H1 (cell line): ENCODE measurements at regions not wholly inside any gene's neighbourhood (a gene's known extent, or its start where the extent isn't known, plus 50 kb on each side); places are given as distances from the start of the nearest gene placed in this dataset.

Experiments
- CTCF ChIA-PET: fragments of 300-600 bp; sonication (Branson Sonifier 250); formaldehyde crosslinking; loops from one replicate; lab custom pipeline; 2021; ENCODE audit not compliant: partially characterized antibody; lab: Charles Lee
- POLR2A ChIA-PET: fragments of 300-600 bp; sonication (Branson Sonifier 250); formaldehyde crosslinking; loops from one replicate; lab custom pipeline; 2021; ENCODE audit warnings: inconsistent platforms; ENCODE audit not compliant: partially characterized antibody; lab: Charles Lee
- DNase-seq, 2 experiments: peaks; one replicate each; pipeline versions ENCODE4 v3.0.0 to v3.0.0-alpha.2; 2010 to 2022; ENCODE audit warnings: low spot score in 2 of 2, low read depth in 1 of 2, mixed read lengths in 1 of 2
- FAIRE-seq: peaks from 2 replicates; lab custom pipeline; 2011; peaks lifted over from hg19 to GRCh38; lab: Jason Lieb, UNC
- H2AFZ ChIP-seq: 2 replicates; pipeline ENCODE4 v1.8.1; 2012; ENCODE audit warnings: low read length, inconsistent platforms
- H2AK5ac ChIP-seq: 2 replicates; pipeline ENCODE4 v1.6.1; 2013; ENCODE audit warnings: low read depth, low read length
- H2BK120ac ChIP-seq: replicated peaks from 2 replicates; pipeline ENCODE3; 2013; ENCODE audit warnings: low read depth, low read length, inconsistent platforms
- H2BK12ac ChIP-seq: 2 replicates; pipeline ENCODE4 v1.6.1; 2013; ENCODE audit warnings: low read depth, low read length
- H2BK15ac ChIP-seq: 2 replicates; pipeline ENCODE4 v1.6.1; 2013; ENCODE audit warnings: low read length
- H2BK20ac ChIP-seq: 2 replicates; pipeline ENCODE4 v1.6.1; 2013; ENCODE audit warnings: low read length
- H2BK5ac ChIP-seq: 2 replicates; pipeline ENCODE4 v1.6.1; 2013; ENCODE audit warnings: low read depth, low read length
- H3K14ac ChIP-seq: 2 replicates; pipeline ENCODE4 v1.6.1; 2013; ENCODE audit warnings: inconsistent platforms; ENCODE audit not compliant: insufficient read length
- H3K18ac ChIP-seq: 2 replicates; pipeline ENCODE4 v1.6.1; 2013; ENCODE audit warnings: low read length; ENCODE audit errors: extremely low read depth
- H3K23ac ChIP-seq: 2 replicates; pipeline ENCODE4 v1.6.1; 2013; ENCODE audit warnings: inconsistent platforms; ENCODE audit not compliant: insufficient read length
- H3K23me2 ChIP-seq: 2 replicates; pipeline ENCODE4 v1.6.1; 2013; ENCODE audit warnings: low read depth, low read length
- H3K27ac ChIP-seq: 2 replicates; pipeline ENCODE4 v1.6.1; 2011; ENCODE audit warnings: low read depth, low read length, inconsistent platforms
- H3K27me3 ChIP-seq, 4 experiments: replicated peaks in 1 of 4; 1 replicate in 1 of 4; 2 replicates in 3 of 4; pipeline versions ENCODE4 v1.6.1 to v1.8.1; 2011 to 2013; ENCODE audit warnings: low read length in 3 of 4, mild to moderate bottlenecking in 3 of 4, inconsistent platforms in 2 of 4, mixed read lengths in 2 of 4, moderate library complexity in 1 of 4; ENCODE audit not compliant: control insufficient read depth in 3 of 4, insufficient read depth in 3 of 4; ENCODE audit errors: extremely low read depth in 1 of 4
- H3K36me3 ChIP-seq, 4 experiments: 2 replicates each; pipeline versions ENCODE4 v1.6.1 to v1.8.1; 2011 to 2013; ENCODE audit warnings: mild to moderate bottlenecking in 4 of 4, low read length in 3 of 4, moderate library complexity in 2 of 4, control low read depth in 1 of 4, inconsistent platforms in 1 of 4; ENCODE audit not compliant: insufficient read depth in 4 of 4, control insufficient read depth in 2 of 4
- H3K4ac ChIP-seq: replicated peaks from 2 replicates; pipeline ENCODE3; 2013; ENCODE audit warnings: low read length, low read depth, mixed read lengths, inconsistent platforms; ENCODE audit not compliant: insufficient read length
- H3K4me1 ChIP-seq, 4 experiments: replicated peaks in 1 of 4; 1 replicate in 1 of 4; 2 replicates in 3 of 4; pipeline versions ENCODE4 v1.6.1 to v1.8.1; 2011 to 2013; ENCODE audit warnings: low read length in 3 of 4, inconsistent platforms in 2 of 4, mixed read lengths in 1 of 4; ENCODE audit not compliant: insufficient read depth in 4 of 4, control insufficient read depth in 3 of 4
- H3K4me2 ChIP-seq, 2 experiments: 2 replicates each; pipeline versions ENCODE4 v1.6.1 to v1.8.1; 2011 to 2013; ENCODE audit warnings: low read depth in 2 of 2, low read length in 2 of 2, control low read depth in 1 of 2, inconsistent platforms in 1 of 2, mild to moderate bottlenecking in 1 of 2; ENCODE audit not compliant: insufficient read depth in 1 of 2
- H3K4me3 ChIP-seq, 4 experiments: fragments of 200-600, 300-600 bp in 1 of 4; sonication (generic), shearing (Covaris generic), sonication (Bioruptor Twin) in 1 of 4; 2 replicates each; pipeline versions ENCODE4 v1.5.1 to v1.8.1; 2011 to 2016; ENCODE audit warnings: low read length in 4 of 4, low read depth in 3 of 4, control low read depth in 2 of 4, inconsistent platforms in 2 of 4, mild to moderate bottlenecking in 2 of 4, mixed read lengths in 1 of 4, moderate library complexity in 1 of 4; ENCODE audit not compliant: insufficient read depth in 2 of 4; ENCODE audit errors: extremely low read depth in 1 of 4
- H3K56ac ChIP-seq: replicated peaks from 2 replicates; pipeline ENCODE3; 2013; ENCODE audit warnings: low read depth, mild to moderate bottlenecking, mixed read lengths, low read length, inconsistent platforms; ENCODE audit not compliant: insufficient read length
- H3K79me1 ChIP-seq: 2 replicates; pipeline ENCODE4 v1.6.1; 2013; ENCODE audit warnings: low read depth, low read length, control low read depth
- H3K79me2 ChIP-seq, 2 experiments: 2 replicates each; pipeline versions ENCODE4 v1.6.1 to v1.8.1; 2012 to 2013; ENCODE audit warnings: low read length in 2 of 2, mild to moderate bottlenecking in 2 of 2, inconsistent platforms in 1 of 2; ENCODE audit not compliant: insufficient read depth in 2 of 2, control insufficient read depth in 1 of 2
- H3K9ac ChIP-seq, 4 experiments: replicated peaks in 1 of 4; 1 replicate in 1 of 4; 2 replicates in 3 of 4; pipeline versions ENCODE4 v1.6.1 to v1.8.1; 2011 to 2013; ENCODE audit warnings: low read depth in 3 of 4, low read length in 3 of 4, control low read depth in 2 of 4, mild to moderate bottlenecking in 2 of 4, moderate library complexity in 2 of 4, inconsistent platforms in 1 of 4; ENCODE audit errors: extremely low read depth in 1 of 4
- H3K9me3 ChIP-seq, 2 experiments: 2 replicates each; pipeline versions ENCODE4 v1.6.1 to v1.8.1; 2012 to 2013; ENCODE audit warnings: mild to moderate bottlenecking in 2 of 2, moderate library complexity in 2 of 2, control low read depth in 1 of 2, inconsistent platforms in 1 of 2, low read depth in 1 of 2, low read length in 1 of 2, mixed read lengths in 1 of 2; ENCODE audit not compliant: insufficient read depth in 2 of 2
- H4K20me1 ChIP-seq, 2 experiments: replicated peaks in 1 of 2; 2 replicates each; pipeline versions ENCODE3 to v1.8.1; 2011 to 2013; ENCODE audit warnings: inconsistent platforms in 2 of 2, low read length in 2 of 2, mild to moderate bottlenecking in 1 of 2; ENCODE audit not compliant: insufficient read depth in 2 of 2, control insufficient read depth in 1 of 2
- H4K5ac ChIP-seq: 2 replicates; pipeline ENCODE4 v1.6.1; 2013; ENCODE audit warnings: low read length, low read depth, mixed read lengths, inconsistent platforms; ENCODE audit not compliant: insufficient read length
- H4K8ac ChIP-seq: 2 replicates; pipeline ENCODE4 v1.8.0; 2013; ENCODE audit warnings: mild to moderate bottlenecking, moderate library complexity, low read length, inconsistent platforms; ENCODE audit not compliant: insufficient read depth; ENCODE audit errors: extremely low read depth
- H4K91ac ChIP-seq: replicated peaks from 2 replicates; pipeline ENCODE3; 2013; ENCODE audit warnings: low read length, mixed read lengths, inconsistent platforms; ENCODE audit not compliant: insufficient read length
- ATF2 ChIP-seq: IDR thresholded peaks from 2 replicates; pipeline ENCODE4 v1.6.1; 2012; ENCODE audit warnings: low read length, inconsistent platforms
- CBX8 ChIP-seq: fragments of 300-800, 300-1000 bp; sonication (generic); IDR thresholded peaks from 2 replicates; pipeline ENCODE4 v1.7.1; 2016; ENCODE audit warnings: low read depth, low read length, borderline replicate concordance
- CHD2 ChIP-seq: IDR thresholded peaks from 2 replicates; pipeline ENCODE4 v1.6.1; 2012; ENCODE audit warnings: low read length, improper control_type of control experiment
- CREB1 ChIP-seq: IDR thresholded peaks from 2 replicates; pipeline ENCODE4 v1.6.1; 2012; ENCODE audit warnings: inconsistent platforms
- CTBP2 ChIP-seq: IDR thresholded peaks from 2 replicates; pipeline ENCODE4 v1.7.0; 2011; ENCODE audit warnings: borderline replicate concordance, mild to moderate bottlenecking, moderate library complexity, mixed read lengths, low read length; ENCODE audit not compliant: insufficient read depth, insufficient read length
- GTF2F1 ChIP-seq: IDR thresholded peaks from 2 replicates; pipeline ENCODE4 v1.6.1; 2012; ENCODE audit warnings: low read depth, low read length, improper control_type of control experiment, borderline replicate concordance
- HDAC6 ChIP-seq: IDR thresholded peaks from one replicate; pipeline ENCODE4 v1.7.1; 2012; ENCODE audit warnings: low read depth, mild to moderate bottlenecking, inconsistent platforms, low read length, moderate library complexity
- KDM1A ChIP-seq: fragments of 200-600, 300-600 bp; sonication (generic); IDR thresholded peaks from 2 replicates; pipeline ENCODE4 v1.7.1; 2016; ENCODE audit warnings: mild to moderate bottlenecking, low read length, borderline replicate concordance
- MAFK ChIP-seq: IDR thresholded peaks from 2 replicates; pipeline ENCODE4 v1.6.1; 2012; ENCODE audit warnings: low read depth, mild to moderate bottlenecking, improper control_type of control experiment, low read length
- POU5F1 ChIP-seq: IDR thresholded peaks from 2 replicates; pipeline ENCODE4 v1.6.1; 2011; ENCODE audit warnings: low read depth, mild to moderate bottlenecking, low read length, moderate library complexity
- SAP30 ChIP-seq: fragments of 300-600 bp; sonication (generic); IDR thresholded peaks from 2 replicates; pipeline ENCODE4 v1.7.1; 2012; ENCODE audit warnings: low read length, moderate library complexity, mild to moderate bottlenecking, inconsistent platforms; ENCODE audit not compliant: insufficient read depth, insufficient replicate concordance
- ZNF274 ChIP-seq: IDR thresholded peaks from 2 replicates; pipeline ENCODE4 v1.7.0; 2012; ENCODE audit warnings: low read length, borderline replicate concordance; ENCODE audit errors: extremely low read depth
- WGBS, 2 experiments: shearing (Covaris generic) in 1 of 2; methylation state at CpG; one replicate each; pipeline versions ENCODE4 v1.1.6 to v1.1.7; 2013 to 2015; ENCODE audit warnings: low lambda C conversion rate in 2 of 2, mixed read lengths in 2 of 2, inconsistent platforms in 1 of 2, low coverage in 1 of 2, missing lambda C conversion rate in 1 of 2; ENCODE audit not compliant: insufficient replicate concordance in 2 of 2, insufficient coverage in 1 of 2, insufficient read length in 1 of 2; ENCODE audit errors: extremely low coverage in 1 of 2, missing lambda C conversion rate in 1 of 2; 5-methylcytosine and 5-hydroxymethylcytosine counted together

DNA sequence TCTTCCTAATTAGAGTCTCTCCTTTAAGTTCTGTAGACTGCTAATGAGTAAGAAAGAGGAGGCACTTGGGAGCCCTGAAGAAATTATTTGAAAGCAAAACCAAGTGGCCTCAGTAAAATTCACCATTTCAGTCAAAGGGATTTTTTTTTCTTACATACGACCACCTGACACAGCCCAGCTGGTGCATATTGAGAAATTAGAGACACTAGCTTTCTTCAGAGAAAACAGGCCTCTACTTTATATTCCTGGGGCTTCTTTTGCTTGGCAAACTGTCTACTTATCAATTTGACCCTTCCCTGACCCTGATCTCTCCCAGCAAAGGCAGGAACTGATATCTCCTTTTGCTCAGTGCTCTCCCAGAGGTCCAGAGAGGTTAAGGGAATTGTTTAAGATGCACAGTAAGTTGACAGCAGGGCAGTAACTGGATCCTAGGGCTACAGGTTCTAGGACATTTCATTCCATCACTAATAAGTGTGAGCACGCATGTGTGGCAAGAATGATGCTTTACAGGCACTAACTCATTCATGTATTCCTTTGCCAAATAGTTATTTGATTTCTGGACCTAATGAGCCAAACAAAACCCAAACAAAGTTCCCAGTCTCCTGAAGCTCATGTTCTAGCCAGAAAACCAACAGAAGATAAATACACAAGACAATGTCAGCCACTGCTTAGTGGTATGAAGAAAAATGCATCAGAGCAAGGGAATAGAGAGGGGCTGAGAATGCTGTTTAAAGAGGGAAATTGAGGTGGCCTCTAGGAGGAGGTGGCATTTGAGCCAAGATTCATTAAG, 467.6 kb downstream of the SOX6 start:
- Histone ChIP-seq H3K18ac (no peak overlapping the region), H3K4me3 (no peak overlapping the region), H3K9ac (no peak overlapping the region), H4K20me1 (no peaks in the 10 kb centered on the region), H2AFZ (no peak overlapping the region), H3K4ac (no peak overlapping the region), H4K8ac (no peak overlapping the region), H3K27me3 (no peaks in the 10 kb centered on the region), H2AK5ac (no peak overlapping the region), H3K9me3 (no peaks in the 10 kb centered on the region), H3K36me3 (no peaks in the 10 kb centered on the region; a peak in 1 of 8 replicates), H3K56ac (no peak overlapping the region), H3K23me2 (no peaks in the 10 kb centered on the region), H3K23ac (no peak overlapping the region), H3K79me2 (no peaks in the 10 kb centered on the region), H3K4me1 (no peaks in the 10 kb centered on the region), H3K4me2 (no peak overlapping the region), H3K27ac (no peak overlapping the region), H3K79me1 (no peaks in the 10 kb centered on the region), H4K91ac (no peak overlapping the region), H3K14ac (no peak overlapping the region), H2BK120ac (no peak overlapping the region), H2BK15ac (no peak overlapping the region), H2BK20ac (no peak overlapping the region), H2BK12ac (no peak overlapping the region), H2BK5ac (no peak overlapping the region), H4K5ac (no peak overlapping the region)
- FAIRE-seq (no peak), DNase-seq (no peak)
- ChIA-PET CTCF (interaction anchor here (0.6 to 1.7 kb wide), 6 partner anchors 20 to 45 kb away, joined by 3 to 6 read pairs (median 3); no protein-coding TSS in a partner anchor), POLR2A (no interaction called here)
- 90% methylated on average over 2 of the region's 2 CpGs; no CpG with 5 or more reads in 1 of the 2 experiments for WGBS, 2 experiments
- TF ChIP-seq CTBP2 (no peak), POU5F1 (no peak), CREB1 (no peak), GTF2F1 (no peak), KDM1A (no peak), SAP30 (no peak), HDAC6 (no peak), CBX8 (no peak), MAFK (no peak), ATF2 (no peak), CHD2 (no peak), ZNF274 (no peak)
